Spleen (tissue), 11 donors: ENCODE measurements at regions not wholly inside any gene's neighbourhood (a gene's known extent, or its start where the extent isn't known, plus 50 kb on each side); places are given as distances from the start of the nearest gene placed in this dataset.

ENCODE experiments used
- DNase-seq: peaks from one replicate; pipeline ENCODE4 v3.0.0-alpha.2; 2020
- H3K27ac ChIP-seq, 8 donors: fragments of 200-600 bp; sonication (generic) in 7 of 8; 1 replicate in 4 of 8; 2 replicates in 4 of 8; pipeline versions ENCODE4 v1.5.0 to v1.8.0; 2016 to 2021; ENCODE audit warnings: inconsistent platforms in 4 of 8, mild to moderate bottlenecking in 4 of 8, moderate library complexity in 1 of 8
- H3K27me3 ChIP-seq, 7 donors: fragments of 200-600 bp; sonication (generic) in 6 of 7; replicated peaks in 1 of 7; 1 replicate in 4 of 7; 2 replicates in 3 of 7; pipeline versions ENCODE4 v1.5.0 to v1.8.0; 2016 to 2021; ENCODE audit warnings: inconsistent platforms in 3 of 7, mild to moderate bottlenecking in 1 of 7
- H3K36me3 ChIP-seq, 6 donors: fragments of 200-600 bp; sonication (generic) in 5 of 6; 1 replicate in 4 of 6; 2 replicates in 2 of 6; pipeline versions ENCODE4 v1.5.0 to v1.8.0; 2016 to 2021; ENCODE audit warnings: inconsistent platforms in 2 of 6
- H3K4me1 ChIP-seq, 6 donors: fragments of 200-600 bp; sonication (generic) in 5 of 6; 1 replicate in 3 of 6; 2 replicates in 3 of 6; pipeline versions ENCODE4 v1.5.0 to v1.8.0; 2016 to 2021; ENCODE audit warnings: inconsistent platforms in 3 of 6
- H3K4me3 ChIP-seq, 8 donors: fragments of 200-600 bp; sonication (generic) in 7 of 8; 1 replicate in 4 of 8; 2 replicates in 4 of 8; pipeline versions ENCODE4 v1.5.0 to v1.8.0; 2016 to 2021; ENCODE audit warnings: inconsistent platforms in 4 of 8, mild to moderate bottlenecking in 4 of 8, moderate library complexity in 2 of 8
- H3K9me3 ChIP-seq, 8 donors: fragments of 200-600 bp; sonication (generic) in 7 of 8; 1 replicate in 4 of 8; 2 replicates in 4 of 8; pipeline versions ENCODE4 v1.5.0 to v1.8.0; 2016 to 2021; ENCODE audit warnings: inconsistent platforms in 4 of 8
- POLR2A ChIP-seq, 3 donors: fragments of 450-650 bp; IDR thresholded peaks; one replicate each; pipeline ENCODE4 v1.5.1; 2017; ENCODE audit warnings: antibody characterized with exemption in 3 of 3, mild to moderate bottlenecking in 1 of 3
- POLR2AphosphoS5 ChIP-seq, 3 donors: sonication (generic); formaldehyde crosslinking; IDR thresholded peaks; one replicate each; pipeline ENCODE4 v1.5.1; 2017; ENCODE audit warnings: antibody characterized with exemption in 3 of 3
- WGBS, 5 donors: extraction: QIAGEN DNeasy Blood & Tissue Kit in 3 of 5; methylation state at CpG; one replicate each; pipeline versions ENCODE4 v1.1.5 to v1.1.7; 2013 to 2018; 5-methylcytosine and 5-hydroxymethylcytosine counted together
- intact Hi-C: fragments of 100-400 bp; cut with DNase I; formaldehyde crosslinking; loops from one replicate; pipeline ENCODE4 v1.15.0; 2023; ENCODE audit warnings: low total_unique reads
- TF ChIP-seq, protein P1 (sequence below), 11 experiments: fragments of 200-600 bp in 7 of 11; fragments of 450-650 bp in 4 of 11; sonication (generic) in 4 of 11; IDR thresholded peaks in 8 of 11; conservative IDR thresholded peaks in 3 of 11; 1 replicate in 7 of 11; 2 replicates in 4 of 11; pipeline versions ENCODE4 v1.4.0 to v1.8.0; 2016 to 2021; ENCODE audit warnings: antibody characterized with exemption in 11 of 11, inconsistent platforms in 4 of 11, mild to moderate bottlenecking in 1 of 11
- donor health status: healthy with polysubstance abuse.
- donor health status: DM: no; HTN: no; CAD: no; lungs with moderate emphysema.
- donor health status: DM: no; HTN: no; CAD: no.
- donor health status: Bipolar disorder and iron deficiency.
- donor health status: healthy.
- donor health status: DM: no; HTN: no; CAD: no.
- donor health status: DM: yes; HTN: yes; CAD: no.

GRCh38 chr11:29373725-29374124 lies 643.1 kb downstream of the KCNA4 start:
- TF ChIP-seq POLR2AphosphoS5 (IDR thresholded peaks at IDR 0.05) (no peak), POLR2A (IDR thresholded peaks at IDR 0.05) (no peak)
- TF ChIP-seq, protein P1, sequence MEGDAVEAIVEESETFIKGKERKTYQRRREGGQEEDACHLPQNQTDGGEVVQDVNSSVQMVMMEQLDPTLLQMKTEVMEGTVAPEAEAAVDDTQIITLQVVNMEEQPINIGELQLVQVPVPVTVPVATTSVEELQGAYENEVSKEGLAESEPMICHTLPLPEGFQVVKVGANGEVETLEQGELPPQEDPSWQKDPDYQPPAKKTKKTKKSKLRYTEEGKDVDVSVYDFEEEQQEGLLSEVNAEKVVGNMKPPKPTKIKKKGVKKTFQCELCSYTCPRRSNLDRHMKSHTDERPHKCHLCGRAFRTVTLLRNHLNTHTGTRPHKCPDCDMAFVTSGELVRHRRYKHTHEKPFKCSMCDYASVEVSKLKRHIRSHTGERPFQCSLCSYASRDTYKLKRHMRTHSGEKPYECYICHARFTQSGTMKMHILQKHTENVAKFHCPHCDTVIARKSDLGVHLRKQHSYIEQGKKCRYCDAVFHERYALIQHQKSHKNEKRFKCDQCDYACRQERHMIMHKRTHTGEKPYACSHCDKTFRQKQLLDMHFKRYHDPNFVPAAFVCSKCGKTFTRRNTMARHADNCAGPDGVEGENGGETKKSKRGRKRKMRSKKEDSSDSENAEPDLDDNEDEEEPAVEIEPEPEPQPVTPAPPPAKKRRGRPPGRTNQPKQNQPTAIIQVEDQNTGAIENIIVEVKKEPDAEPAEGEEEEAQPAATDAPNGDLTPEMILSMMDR (IDR thresholded peaks at IDR 0.05 in 8 of 11, conservative IDR thresholded peaks at IDR 0.05 in 3 of 11) = no peak
- no peak overlapping the region for H3K27ac ChIP-seq
- 53 to 77% (median 67%) methylated on average over 1 of the region's 1 CpG for WGBS, 5 donors
- no peaks in the 10 kb centered on the region for H3K4me1 ChIP-seq
- intact Hi-C loops = no loop called here
- no peaks in the 10 kb centered on the region for H3K27me3 ChIP-seq
- H3K36me3 ChIP-seq = no peaks in the 10 kb centered on the region
- peaks cover 5 to 50% (median 28%) of the 10 kb centered on the region in 8 donors for H3K9me3 ChIP-seq
- DNase-seq = no peak
- H3K4me3 ChIP-seq = no peak overlapping the region

GRCh38 chr11:29368126-29368525 lies 648.7 kb downstream of the KCNA4 start:
- peaks cover 0 to 18% (median 2%) of the 10 kb centered on the region in 8 donors for H3K9me3 ChIP-seq
- no peak overlapping the region for H3K4me3 ChIP-seq
- TF ChIP-seq POLR2A (IDR thresholded peaks at IDR 0.05) (no peak), POLR2AphosphoS5 (IDR thresholded peaks at IDR 0.05) (no peak)
- TF ChIP-seq, protein P1 (IDR thresholded peaks at IDR 0.05 in 8 of 11, conservative IDR thresholded peaks at IDR 0.05 in 3 of 11) = no peak
- H3K27ac ChIP-seq = no peak overlapping the region
- H3K4me1 ChIP-seq = no peaks in the 10 kb centered on the region
- intact Hi-C loops = no loop called here
- H3K36me3 ChIP-seq = no peaks in the 10 kb centered on the region
- WGBS, 5 donors = 41 to 49% (median 47%) methylated on average over 5 of the region's 5 CpGs
- no peak for DNase-seq
- no peaks in the 10 kb centered on the region for H3K27me3 ChIP-seq

GRCh38 chr11:29364006-29364405 lies 652.8 kb downstream of the KCNA4 start:
- WGBS, 5 donors = 74 to 83% (median 81%) methylated on average over 2 of the region's 2 CpGs
- no peaks in the 10 kb centered on the region for H3K27me3 ChIP-seq
- H3K36me3 ChIP-seq = no peaks in the 10 kb centered on the region
- intact Hi-C loops = no loop called here
- no peak overlapping the region for H3K27ac ChIP-seq
- no peak overlapping the region for H3K4me3 ChIP-seq
- peaks cover 0 to 7% (median 0%) of the 10 kb centered on the region in 8 donors for H3K9me3 ChIP-seq
- no peak for DNase-seq
- no peak for TF ChIP-seq POLR2AphosphoS5 (IDR thresholded peaks at IDR 0.05)
- no peak for TF ChIP-seq POLR2A (IDR thresholded peaks at IDR 0.05)
- TF ChIP-seq, protein P1 (IDR thresholded peaks at IDR 0.05 in 8 of 11, conservative IDR thresholded peaks at IDR 0.05 in 3 of 11) = no peak
- no peaks in the 10 kb centered on the region for H3K4me1 ChIP-seq

DNA sequence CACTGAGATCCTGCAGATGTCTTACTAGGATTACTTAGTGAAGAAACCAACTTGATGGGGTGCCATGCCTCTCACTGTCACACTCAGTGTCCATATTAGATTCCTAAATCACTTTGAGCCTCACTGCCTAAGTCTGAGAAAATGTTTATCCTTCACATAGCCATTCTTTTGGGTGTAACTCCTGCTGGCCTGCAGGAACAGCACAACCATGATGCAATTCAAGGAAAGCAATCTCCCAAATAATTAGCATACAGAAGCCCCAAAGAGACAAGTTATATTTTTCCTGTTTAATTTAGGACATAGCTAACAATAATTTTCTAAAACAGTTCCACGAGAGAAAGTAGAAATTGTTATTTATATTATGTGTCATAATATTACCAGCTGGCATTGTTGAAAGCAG lies 655.5 kb downstream of the KCNA4 start:
- no peak for DNase-seq
- intact Hi-C loops = no loop called here
- Histone ChIP-seq H3K4me1 (no peaks in the 10 kb centered on the region), H3K36me3 (no peaks in the 10 kb centered on the region), H3K4me3 (no peak overlapping the region), H3K9me3 (no peaks in the 10 kb centered on the region), H3K27me3 (no peaks in the 10 kb centered on the region), H3K27ac (no peak overlapping the region)
- no peak for TF ChIP-seq POLR2AphosphoS5 (IDR thresholded peaks at IDR 0.05)
- 61 to 80% (median 74%) methylated on average over 1 of the region's 1 CpG for WGBS, 5 donors

DNA sequence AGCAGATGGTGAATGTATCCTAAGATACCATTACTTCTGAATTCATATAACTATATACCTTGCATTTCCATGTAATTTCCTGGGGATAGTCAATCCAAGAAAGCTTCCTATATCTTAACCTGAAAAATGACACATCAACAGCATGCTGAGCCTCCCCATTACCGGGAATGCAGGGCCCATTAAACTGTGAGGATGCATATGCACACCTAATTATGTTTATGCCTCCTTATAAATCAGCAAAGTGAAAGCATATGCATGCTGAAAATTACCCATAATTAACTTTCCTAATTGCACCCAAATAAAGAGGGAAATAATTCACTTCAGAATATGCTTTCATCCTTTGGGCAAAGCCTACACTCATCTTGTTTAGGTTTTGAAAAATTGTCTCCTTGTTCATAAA lies 663.0 kb downstream of the KCNA4 start:
- intact Hi-C loops = no loop called here
- DNase-seq = no peak
- no peak overlapping the region for H3K4me3 ChIP-seq
- no peaks in the 10 kb centered on the region for H3K9me3 ChIP-seq
- H3K27ac ChIP-seq = no peak overlapping the region
- H3K27me3 ChIP-seq = no peaks in the 10 kb centered on the region
- TF ChIP-seq, protein P1 (IDR thresholded peaks at IDR 0.05 in 8 of 11, conservative IDR thresholded peaks at IDR 0.05 in 3 of 11) = no peak
- TF ChIP-seq POLR2AphosphoS5 (IDR thresholded peaks at IDR 0.05) (no peak), POLR2A (IDR thresholded peaks at IDR 0.05) (no peak)
- no peaks in the 10 kb centered on the region for H3K36me3 ChIP-seq
- H3K4me1 ChIP-seq = no peaks in the 10 kb centered on the region
- 69 to 82% (median 79%) methylated on average over 1 of the region's 1 CpG for WGBS, 5 donors
